ENCODE measurements at regions not wholly inside any gene's neighbourhood (a gene's known extent, or its start where the extent isn't known, plus 50 kb on each side); places are given as distances from the start of the nearest gene placed in this dataset.

GRCh38 chr2:164012581-164012980 is 276.8 kb upstream of the FIGN start:
- no peak for FAIRE-seq
- dilution Hi-C loops (cut with MboI; ENCODE audit: extremely low pct_ligation_motif_present, low sequenced_read_pairs): no loop called here
- ChIA-PET POLR2A (no interaction called here), CTCF (interaction anchor here (1.2 to 1.9 kb wide), 3 partner anchors 9 to 20 kb away, joined by 3 to 6 read pairs (median 3); no protein-coding TSS in a partner anchor)
- Histone ChIP-seq H2AFZ (ENCODE audit: low read depth, low read length) (no peak overlapping the region), H3K9ac (replicated peaks; ENCODE audit: extremely low read depth, insufficient read depth, low read length) (no peak overlapping the region), H3K9me3 (replicated peaks; ENCODE audit: control insufficient read depth, insufficient read depth, low read length) (no peaks in the 10 kb centered on the region), H3K36me3 (ENCODE audit: control insufficient read depth in 2 of 2, extremely low read depth in 1 of 2, insufficient read depth in 2 of 2, low read length in 2 of 2) (no peaks in the 10 kb centered on the region), H3K9me1 (replicated peaks; ENCODE audit: control insufficient read depth, extremely low read depth, insufficient read depth, low read length) (no peaks in the 10 kb centered on the region), H3K4me2 (ENCODE audit: insufficient read depth, low read length) (no peak overlapping the region), H3K4me3 (replicated peaks in 1 of 3; ENCODE audit: insufficient read depth in 1 of 3, low read depth in 1 of 3, low read length in 3 of 3) (no peak overlapping the region), H3K27me3 (ENCODE audit: control insufficient read depth in 2 of 2, insufficient read depth in 2 of 2, low read length in 2 of 2) (no peaks in the 10 kb centered on the region), H3K27ac (ENCODE audit: insufficient read depth, low read depth, low read length) (no peak overlapping the region), H4K20me1 (replicated peaks; ENCODE audit: control insufficient read depth, extremely low read depth, insufficient read depth, low read length) (no peaks in the 10 kb centered on the region), H3K4me1 (ENCODE audit: control insufficient read depth, extremely low read depth, insufficient read depth, low read length) (no peaks in the 10 kb centered on the region), H3K79me2 (ENCODE audit: control insufficient read depth, insufficient read depth, low read length) (no peaks in the 10 kb centered on the region)
- TF ChIP-seq EZH2 (IDR thresholded peaks at IDR 0.05; ENCODE audit: borderline replicate concordance, low read depth, low read length, severe bottlenecking) (no peak), POLR2A (IDR thresholded peaks at IDR 0.05; ENCODE audit: low read depth, low read length) (no peak), MYC (IDR thresholded peaks at IDR 0.05; ENCODE audit: low read depth, low read length) (no peak), POLR2AphosphoS5 (IDR thresholded peaks at IDR 0.05; ENCODE audit: insufficient read depth, low read depth, low read length) (no peak), FOS (IDR thresholded peaks at IDR 0.05; ENCODE audit: borderline replicate concordance, insufficient read depth, low read length) (no peak), GATA2 (IDR thresholded peaks at IDR 0.05; ENCODE audit: insufficient read depth, insufficient read length, low read depth, low read length) (no peak), JUN (IDR thresholded peaks at IDR 0.05; ENCODE audit: borderline replicate concordance, insufficient read depth, insufficient read length, low read depth) (no peak)
- TF ChIP-seq, protein P1, sequence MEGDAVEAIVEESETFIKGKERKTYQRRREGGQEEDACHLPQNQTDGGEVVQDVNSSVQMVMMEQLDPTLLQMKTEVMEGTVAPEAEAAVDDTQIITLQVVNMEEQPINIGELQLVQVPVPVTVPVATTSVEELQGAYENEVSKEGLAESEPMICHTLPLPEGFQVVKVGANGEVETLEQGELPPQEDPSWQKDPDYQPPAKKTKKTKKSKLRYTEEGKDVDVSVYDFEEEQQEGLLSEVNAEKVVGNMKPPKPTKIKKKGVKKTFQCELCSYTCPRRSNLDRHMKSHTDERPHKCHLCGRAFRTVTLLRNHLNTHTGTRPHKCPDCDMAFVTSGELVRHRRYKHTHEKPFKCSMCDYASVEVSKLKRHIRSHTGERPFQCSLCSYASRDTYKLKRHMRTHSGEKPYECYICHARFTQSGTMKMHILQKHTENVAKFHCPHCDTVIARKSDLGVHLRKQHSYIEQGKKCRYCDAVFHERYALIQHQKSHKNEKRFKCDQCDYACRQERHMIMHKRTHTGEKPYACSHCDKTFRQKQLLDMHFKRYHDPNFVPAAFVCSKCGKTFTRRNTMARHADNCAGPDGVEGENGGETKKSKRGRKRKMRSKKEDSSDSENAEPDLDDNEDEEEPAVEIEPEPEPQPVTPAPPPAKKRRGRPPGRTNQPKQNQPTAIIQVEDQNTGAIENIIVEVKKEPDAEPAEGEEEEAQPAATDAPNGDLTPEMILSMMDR (IDR thresholded peaks at IDR 0.05; ENCODE audit: extremely low read depth in 1 of 2, insufficient read depth in 1 of 2, low read depth in 1 of 2, low read length in 2 of 2): no peak
- TF ChIP-seq, protein P2, sequence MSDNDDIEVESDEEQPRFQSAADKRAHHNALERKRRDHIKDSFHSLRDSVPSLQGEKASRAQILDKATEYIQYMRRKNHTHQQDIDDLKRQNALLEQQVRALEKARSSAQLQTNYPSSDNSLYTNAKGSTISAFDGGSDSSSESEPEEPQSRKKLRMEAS (IDR thresholded peaks at IDR 0.05; ENCODE audit: insufficient read depth, insufficient read length): no peak
- BruUV-seq (replicated peaks): no TSS peak
- intact Hi-C loops (cut with micrococcal nuclease): no loop called here
- DNase-seq (ENCODE audit: low read depth, low spot score): no peak

Measured in endothelial cell of umbilical vein (primary cell).